Caki2 (cell line): ENCODE measurements at regions not wholly inside any gene's neighbourhood (a gene's known extent, or its start where the extent isn't known, plus 50 kb on each side); places are given as distances from the start of the nearest gene placed in this dataset.

Source experiments
- DNase-seq: peaks from one replicate; pipeline ENCODE4 v3.0.0-alpha.2; 2015; ENCODE audit warnings: low read depth
- in situ Hi-C: cut with HindIII; loops from 2 replicates; pipeline ENCODE4 v1.10.0; 2016; ENCODE audit warnings: low sequenced_read_pairs, low pct_unique_long_range_greater_than_20kb, mixed read lengths

DNA sequence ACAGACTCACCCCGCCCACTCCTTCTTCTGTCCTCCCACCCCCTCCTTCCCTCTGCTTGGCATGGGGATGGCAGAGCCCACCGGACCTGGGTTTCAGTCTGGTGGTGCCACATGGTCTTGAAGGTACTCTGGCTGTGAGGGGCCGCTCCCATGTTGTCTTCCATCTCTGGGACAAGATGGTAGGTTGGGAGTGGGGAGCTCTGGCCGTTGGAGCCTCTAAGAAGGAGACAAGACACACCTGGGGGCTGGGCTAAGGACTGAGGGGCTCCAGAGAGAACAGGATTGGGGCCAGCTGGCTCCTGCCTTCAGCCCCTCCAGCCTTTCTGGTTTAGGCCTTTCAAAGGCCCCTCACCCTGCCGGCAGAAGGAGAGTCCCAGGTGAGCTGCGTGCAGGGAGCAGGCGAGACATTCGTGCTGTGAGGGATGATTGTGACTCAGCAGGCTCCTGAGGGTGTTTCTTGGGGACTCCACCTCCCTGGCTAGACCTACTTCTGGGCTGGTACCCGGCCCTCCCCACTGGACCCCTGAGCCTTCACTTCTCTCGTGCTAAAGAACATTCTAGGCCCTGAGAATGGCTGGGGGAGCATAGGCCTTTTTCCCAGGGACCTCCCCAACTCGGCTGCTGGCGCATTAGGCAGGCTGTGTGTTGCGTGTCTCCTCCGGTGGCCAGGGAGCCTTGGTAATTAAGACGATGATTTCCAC is 128.2 kb upstream of the HAAO start:
- no peak for DNase-seq
- in situ Hi-C loops = no loop called here

DNA sequence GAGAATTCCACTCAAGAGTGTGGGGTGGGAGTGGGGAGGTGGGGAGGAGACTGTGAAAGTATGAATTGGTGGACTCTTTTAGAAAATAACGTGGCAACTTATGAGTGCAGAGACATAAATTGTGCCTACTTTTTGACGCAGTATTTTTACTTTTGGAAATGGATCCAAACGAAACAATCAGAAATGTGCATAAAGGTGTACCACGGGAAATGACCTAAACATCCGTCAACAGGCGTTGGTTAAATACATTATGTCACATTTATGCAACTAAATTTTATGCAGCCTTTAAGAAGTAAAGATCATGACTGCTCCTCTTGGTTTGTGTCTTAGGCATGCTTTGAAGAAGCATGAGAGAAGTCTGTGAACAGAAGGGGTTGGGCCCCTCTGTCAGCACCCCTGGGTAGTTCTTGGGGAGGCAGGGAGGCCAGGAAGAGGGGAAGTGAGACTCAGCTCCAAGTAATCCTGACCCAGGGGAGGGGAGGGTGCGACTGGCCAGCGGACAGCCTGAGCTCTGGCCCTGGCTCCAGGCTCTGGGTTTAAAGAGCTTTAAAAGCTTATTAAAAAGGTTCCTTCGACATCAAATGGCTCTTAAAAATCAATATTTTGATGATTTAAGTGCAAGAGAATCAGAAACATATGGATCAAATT is 126.4 kb upstream of the HAAO start:
- in situ Hi-C loops = no loop called here
- no peak for DNase-seq

DNA sequence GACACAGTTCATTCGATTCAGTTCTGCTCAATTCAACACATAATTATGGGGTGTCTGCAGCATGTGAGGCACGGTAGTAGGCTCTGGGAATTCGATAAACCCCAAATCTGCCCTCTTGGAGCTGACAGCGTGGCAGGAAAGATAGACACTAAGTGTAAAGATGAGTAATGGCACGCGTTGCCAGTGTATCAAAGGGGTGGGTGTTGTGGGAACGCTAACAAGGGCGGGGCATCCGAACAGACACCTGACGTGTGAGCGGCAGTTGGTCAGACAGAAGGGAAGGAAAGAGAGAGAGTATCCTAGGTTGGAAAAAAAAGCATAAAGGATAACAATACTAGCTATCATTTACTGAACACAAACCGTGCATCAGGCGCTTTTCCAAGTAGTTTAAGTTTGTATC is 125.7 kb upstream of the HAAO start:
- in situ Hi-C loops = no loop called here
- peak; percentile 45 for DNase-seq

DNA sequence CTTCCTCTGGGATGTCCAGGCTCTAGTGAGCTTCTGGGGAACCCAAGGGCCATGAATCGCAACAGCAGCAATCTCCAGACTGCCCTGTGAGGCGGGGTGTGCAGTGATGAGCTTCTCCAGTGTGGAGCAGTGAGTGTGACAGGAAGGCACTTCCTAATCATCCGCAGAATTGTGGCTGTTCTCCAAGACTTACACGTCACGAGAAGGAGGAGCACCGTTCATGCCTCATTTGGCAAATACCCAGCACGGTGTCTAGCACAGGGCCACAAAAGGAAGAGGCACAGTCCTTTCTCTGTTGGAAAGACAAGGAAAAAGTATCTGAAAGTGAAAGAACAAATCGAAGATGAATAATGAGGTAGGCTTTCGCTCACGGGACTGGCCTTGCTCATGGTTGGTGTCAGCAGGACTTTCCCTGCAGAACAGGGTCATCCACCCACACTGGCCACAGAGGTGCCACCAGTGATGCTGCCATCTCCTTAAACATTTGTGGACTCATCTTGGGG is 125.1 kb upstream of the HAAO start:
- peak; percentile 95 for DNase-seq

DNA sequence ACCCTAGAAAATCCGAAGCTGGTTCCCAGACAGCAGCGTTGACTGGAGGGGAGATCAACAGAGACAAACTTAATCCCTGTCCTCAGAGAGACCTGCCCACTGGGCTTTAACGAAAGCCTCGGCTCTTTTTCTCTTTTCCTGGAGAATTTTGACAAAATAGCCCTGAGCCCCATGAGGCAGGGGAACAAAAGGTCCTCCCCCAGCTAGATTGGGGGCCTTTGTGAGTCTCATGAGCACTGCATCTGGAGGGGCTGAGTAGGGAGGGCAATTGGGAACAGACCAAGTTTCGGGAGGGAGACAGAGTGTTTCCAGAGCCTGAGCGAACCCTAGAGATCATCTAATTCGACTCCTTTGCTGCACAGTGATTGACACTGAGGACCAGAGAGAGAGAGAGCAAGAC is 123.9 kb upstream of the HAAO start:
- DNase-seq = no peak
- in situ Hi-C loops = no loop called here

More for the DNA sequence above, 125.1 kb upstream of the HAAO start:
- in situ Hi-C loops = no loop called here

DNA sequence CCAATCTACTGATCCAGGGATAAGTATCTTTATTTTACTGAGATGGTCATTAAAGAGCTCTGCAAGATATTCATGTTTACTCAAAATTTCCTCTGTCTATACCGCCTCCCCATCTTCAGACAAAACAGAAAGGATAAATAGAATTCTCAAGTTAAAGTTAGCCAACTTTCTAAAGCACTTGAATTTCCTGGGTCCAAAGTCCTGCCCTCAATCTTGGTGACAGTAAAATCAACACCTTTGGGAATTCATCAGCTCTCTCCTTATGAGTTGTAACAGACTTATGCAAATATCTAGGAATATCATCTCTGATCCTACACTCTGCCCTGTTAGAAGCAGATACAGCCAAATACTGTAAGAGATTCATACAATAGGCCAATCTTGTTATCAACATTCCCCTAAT is 122.5 kb upstream of the HAAO start:
- DNase-seq = no peak
- in situ Hi-C loops = no loop called here

DNA sequence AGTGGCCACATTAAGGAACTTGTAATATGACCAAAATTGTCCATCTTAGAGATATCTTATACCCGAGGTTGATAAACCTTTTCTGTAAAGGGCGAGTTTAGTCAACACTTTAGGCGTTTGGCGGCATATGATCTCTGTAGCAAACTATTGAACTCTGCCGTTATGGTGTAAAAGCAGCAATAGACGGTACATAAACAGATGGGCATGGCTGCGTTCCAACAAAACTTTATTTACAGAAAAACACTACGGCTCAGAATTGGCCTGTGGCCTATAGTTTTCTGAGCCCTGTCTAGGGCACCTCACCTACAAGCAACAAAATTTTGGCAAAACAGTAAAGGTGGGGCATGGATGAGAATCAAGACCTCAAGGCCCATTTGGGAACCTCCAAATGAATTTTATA is 121.9 kb upstream of the HAAO start:
- in situ Hi-C loops = no loop called here
- no peak for DNase-seq

DNA sequence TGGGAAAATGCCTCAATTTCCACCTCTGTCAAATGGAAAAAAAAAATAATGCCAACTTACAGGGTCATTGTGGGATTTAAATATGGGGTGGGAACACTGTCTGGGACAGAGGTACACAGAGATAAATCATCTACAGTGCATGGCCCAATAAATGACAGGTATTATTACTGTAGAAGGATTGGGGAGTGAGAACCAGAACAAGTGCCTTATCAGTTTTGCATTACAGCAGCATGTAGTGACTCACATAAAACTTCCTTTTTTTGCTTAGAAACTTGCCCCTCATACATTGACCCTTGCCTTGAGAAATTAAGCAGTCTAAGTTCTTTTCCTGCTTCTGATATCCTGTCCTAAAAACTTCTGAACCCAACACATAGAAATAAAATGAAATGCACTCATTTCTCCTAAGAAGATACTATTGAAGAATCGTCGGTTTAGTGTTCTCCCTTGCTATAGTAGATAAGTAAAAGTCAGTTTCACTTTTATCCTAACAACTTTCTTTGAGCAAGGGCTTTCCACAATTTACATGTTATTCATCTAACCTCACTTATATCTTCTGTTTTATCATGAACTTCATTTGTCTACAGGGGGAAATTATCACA is 121.0 kb upstream of the HAAO start:
- no peak for DNase-seq
- in situ Hi-C loops = no loop called here

DNA sequence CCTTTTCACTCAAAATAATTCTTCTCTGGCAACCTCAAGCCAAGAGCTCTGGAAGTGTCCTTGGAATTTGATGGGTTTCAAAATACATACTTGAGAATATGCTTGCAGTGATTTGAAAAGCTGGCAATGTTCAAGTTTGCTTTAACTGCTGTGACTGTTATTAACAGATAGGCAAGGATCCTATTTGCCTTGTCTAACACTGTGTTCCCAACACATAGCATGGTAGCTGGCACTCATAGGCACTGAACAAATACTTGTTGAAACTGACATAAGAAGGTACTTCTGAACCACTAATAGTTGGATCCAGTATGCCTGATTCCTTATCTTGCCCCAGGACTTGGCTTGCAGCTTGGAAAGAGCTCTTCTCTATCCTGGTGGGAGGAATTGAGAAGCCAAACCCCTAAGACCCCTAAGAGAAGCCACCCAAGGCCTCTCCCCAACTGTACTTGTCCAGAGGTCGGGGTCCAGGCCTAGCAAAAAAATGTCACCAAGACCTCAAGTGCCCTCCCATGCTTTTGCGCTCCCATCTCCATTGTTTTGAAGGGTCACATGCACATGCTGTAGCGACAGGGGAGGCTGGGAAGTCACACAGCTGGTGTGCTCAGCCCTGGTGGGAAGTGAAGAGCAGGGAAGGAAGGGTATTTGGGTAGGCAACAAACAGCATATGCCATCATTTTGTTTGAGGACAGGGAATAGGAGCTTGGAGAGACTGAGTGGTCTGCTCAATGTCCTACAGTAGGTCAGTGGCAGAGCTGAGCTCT is 118.4 kb upstream of the HAAO start:
- in situ Hi-C loops = no loop called here
- no peak for DNase-seq

DNA sequence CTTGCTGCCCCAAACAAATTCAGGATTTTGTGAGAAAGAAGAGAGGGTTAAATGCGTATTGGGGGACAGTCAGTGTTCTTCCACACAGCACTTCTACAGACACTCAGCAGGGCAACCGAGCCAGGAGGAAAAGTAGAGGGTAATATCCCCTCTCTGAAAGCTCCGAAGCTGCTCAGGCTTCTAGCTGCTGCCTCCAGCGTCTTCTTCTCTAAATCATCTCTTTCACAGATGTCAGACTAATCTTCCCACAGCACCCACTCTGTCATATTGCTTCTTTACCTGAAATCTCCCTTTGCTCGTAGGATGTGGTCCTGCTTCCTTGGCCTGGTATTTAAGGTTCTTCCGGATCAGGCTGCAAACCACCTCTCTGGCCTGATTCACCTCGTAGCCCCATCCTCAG is 117.6 kb upstream of the HAAO start:
- in situ Hi-C loops = no loop called here
- no peak for DNase-seq

DNA sequence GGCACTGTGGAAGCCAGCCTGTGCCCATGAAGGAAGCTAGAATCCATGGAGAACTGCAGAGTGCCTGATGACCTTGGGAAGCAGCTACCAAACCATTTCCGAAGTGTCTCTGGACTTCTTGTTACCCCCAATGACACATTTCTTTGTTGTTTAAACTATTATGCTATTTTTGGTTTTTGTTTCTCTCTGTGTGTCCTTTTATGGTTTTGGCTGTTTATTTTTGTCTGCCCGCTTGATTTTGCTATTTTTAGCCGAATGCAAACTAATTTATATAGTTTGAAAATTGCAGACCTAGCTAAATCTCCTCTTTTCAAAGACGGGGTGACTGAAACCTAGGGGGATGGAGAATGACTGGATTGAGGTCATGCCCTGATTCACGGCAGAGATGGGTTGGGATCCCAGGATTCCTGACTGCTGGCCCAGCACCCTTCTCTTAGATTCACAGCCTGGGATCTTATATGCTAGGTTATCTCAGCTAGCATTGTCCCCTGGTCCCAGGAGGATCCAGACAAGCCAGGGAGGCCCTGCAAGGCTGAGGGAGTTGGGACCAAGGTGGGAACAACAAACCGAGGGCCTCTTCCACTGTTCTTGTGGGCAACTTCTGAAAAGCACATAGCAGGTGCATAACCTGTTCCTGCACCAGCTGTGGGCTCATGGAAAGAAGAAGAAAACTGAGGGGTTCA is 116.3 kb upstream of the HAAO start:
- in situ Hi-C loops = no loop called here
- DNase-seq = no peak

DNA sequence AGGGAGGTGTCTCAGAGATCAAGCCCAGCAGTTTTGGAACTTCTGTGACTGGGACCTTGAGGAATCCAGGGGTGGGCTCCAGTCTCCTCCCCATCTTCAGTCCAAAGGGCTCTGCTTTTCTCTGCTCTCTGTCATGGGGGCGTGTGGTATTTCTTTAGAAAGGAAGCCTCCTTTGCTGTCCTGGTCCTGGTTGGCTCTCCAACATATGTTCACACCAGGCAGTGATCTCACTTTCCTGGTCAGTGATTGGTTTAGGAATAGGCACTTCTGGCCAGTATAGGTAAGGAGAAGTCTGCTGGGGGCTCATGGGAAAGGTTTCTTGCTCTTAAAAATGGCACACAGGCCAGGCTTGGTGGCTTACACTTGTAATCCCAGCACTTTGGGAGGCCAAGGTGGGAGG is 115.5 kb upstream of the HAAO start:
- in situ Hi-C loops = no loop called here
- no peak for DNase-seq

DNA sequence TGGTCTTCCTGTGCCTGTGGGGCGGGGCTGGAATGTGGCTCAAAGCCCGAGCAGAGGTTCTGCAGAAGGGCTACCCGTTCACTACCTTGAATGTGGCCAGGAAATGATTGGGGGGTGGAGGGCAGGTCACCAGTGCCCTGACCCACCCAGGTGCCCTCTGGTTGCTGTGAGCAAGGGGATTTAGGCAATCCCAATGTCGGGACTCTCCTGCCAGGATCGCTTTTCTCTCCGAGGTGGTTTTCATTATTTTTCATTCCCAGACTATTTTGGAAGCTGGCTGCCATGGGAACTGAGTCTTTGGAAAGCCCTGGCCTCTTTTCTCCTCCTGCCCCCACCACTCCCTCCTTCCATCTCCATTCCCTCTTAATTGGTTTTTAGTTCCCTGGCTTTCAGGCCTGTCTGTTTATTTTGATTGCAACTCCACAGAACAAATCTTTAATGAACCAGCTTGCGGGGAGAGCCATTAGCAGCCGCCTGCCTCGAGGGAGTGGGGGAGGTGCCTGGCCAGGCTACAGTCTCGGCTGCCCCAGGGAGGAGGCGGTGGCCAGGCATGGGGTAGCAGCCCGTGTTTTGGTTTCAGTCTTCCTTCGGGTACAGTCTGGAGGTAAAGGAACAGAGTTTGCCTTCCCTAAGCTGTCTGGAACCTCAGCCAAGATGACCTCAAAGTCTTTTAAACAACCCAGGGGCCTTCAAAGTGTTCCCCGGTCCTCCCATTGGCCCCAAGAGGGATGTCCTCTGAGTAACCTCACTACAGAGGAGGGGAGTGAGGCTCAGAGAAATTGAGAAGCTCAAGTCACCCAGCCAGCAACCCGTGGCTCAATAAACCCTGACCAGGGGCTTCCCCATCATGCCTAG is 114.4 kb upstream of the HAAO start:
- DNase-seq = peak; percentile 77
- in situ Hi-C loops = no loop called here

DNA sequence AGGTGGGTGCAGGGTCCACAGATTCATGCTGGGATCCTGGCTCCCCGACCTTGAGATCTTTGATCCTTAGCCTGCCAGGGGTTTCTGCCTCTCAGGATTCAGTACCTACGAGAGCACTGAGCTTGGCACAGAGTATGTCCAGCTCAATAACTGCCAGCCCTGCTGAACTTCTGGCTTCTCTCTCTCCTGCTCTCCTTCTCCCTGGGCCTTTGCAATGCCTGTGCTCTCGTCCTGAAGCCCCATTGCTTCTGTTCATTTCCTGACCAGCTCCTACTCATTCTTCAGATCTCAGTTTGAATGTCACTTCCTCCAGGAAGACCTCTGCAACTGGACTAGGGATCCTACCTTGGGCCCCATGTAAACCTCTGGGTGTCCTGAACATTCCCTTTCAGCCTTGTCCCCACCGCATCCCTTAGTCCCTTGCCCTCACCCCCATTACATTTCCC is 113.8 kb upstream of the HAAO start:
- in situ Hi-C loops = no loop called here
- DNase-seq = no peak

DNA sequence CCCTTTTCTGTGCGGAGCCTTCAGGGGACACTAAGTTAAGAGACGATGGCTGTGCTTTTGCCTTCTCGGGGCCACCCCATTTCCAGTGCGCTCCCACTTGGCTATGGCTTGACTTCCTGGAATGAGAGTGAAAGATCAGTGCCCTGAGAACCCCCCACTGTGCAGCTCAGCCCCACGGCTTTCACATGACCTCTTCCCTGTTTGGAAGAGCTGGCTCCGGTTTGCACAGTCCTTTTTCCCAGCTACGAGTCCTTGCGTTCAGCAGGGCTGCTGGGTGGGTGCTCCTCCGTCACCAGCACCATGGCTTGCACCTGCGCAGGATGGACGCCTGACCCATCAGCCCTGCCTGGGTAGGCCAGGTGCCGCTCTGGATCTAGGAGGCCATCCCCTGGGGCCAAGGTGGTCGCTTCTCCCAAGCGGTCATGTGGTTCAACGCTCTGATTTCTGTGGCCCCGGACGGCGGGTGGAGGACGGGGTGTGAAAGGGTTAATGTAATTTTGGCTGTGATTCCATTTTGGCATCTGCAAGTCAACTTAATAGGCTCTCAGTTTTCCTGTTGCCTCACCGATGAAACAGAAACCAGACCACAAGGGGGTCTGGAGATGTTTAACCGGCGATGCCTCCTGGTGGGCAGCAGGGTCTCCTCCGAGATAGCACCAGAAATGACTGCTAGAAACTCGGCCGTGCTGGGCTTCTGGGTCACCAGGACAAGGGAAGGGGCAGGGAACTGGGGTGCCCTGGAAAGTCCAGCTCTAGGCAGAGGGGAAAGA is 113.1 kb upstream of the HAAO start:
- no peak for DNase-seq

DNA sequence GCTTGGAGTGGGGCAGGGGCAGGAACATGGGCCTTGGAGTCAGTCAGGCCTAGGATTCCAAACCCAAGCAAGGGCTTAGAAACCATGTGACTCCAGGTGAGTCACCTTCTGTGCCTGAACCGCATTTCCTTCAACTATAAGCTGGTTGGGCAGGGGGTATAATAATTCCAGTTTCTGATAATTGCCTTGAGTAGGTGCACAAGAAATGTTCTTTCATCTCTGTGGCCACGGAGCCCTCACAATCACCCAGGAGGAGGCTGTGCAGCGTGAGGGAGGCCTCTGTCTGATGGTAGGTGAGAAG is 112.1 kb upstream of the HAAO start:
- DNase-seq = no peak
- in situ Hi-C loops = no loop called here

More for the DNA sequence above, 113.1 kb upstream of the HAAO start:
- in situ Hi-C loops = no loop called here
